Glomerular visceral epithelial cell (primary cell): ENCODE measurements at regions not wholly inside any gene's neighbourhood (a gene's known extent, or its start where the extent isn't known, plus 50 kb on each side); places are given as distances from the start of the nearest gene placed in this dataset.

Experiments used
- DNase-seq: peaks from one replicate; pipeline ENCODE4 v3.0.0-alpha.2; 2016; ENCODE audit errors: extremely low spot score

DNA sequence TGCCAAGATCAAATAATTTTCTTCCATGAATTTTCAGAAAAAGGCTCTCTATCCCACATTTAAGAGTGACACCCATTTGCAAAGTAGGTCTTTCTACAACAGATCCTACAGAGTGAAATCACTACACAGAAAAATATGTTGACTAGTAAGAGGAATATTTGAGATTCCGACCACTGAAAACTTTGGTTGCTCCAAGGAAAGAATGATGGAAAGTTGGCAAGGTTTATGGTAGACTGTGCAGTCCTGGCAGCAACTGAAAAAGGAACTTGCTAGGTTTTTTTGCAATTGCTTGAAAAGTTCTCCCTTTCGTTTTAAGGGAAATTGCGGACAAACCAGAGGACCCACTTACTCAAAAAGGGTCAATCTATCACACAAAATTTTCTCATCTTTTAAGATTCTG is 83.1 kb upstream of the TSPAN8 start:
- DNase-seq, result no peak

DNA sequence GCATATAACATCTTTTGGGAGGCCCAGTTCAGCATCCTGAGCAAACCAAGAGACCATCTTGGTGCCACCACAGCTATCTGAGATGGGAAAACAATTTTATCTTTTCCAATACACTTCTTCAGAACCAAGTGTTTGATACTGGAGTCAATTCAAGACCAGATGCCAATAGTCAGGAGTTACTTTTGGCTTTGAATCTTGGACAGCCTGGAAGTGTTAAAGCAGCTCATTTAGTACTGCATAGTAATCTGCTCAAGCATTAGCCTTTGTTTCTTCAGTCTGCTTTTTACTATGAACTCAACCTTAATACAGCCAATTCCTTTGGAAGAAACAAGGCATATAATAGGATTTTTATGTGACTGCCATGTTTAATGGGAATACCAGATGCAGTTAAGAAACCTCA is 81.9 kb upstream of the TSPAN8 start:
- DNase-seq, result no peak

- no peak for DNase-seq
These were observed 79.3 kb upstream of the TSPAN8 start for GRCh38 chr12:71237128-71237527.

GRCh38 chr12:71236133-71236660 is 78.4 kb upstream of the TSPAN8 start:
- DNase-seq, result no peak

- no peak for DNase-seq
These were observed 75.3 kb upstream of the TSPAN8 start for GRCh38 chr12:71233083-71233482.

DNA sequence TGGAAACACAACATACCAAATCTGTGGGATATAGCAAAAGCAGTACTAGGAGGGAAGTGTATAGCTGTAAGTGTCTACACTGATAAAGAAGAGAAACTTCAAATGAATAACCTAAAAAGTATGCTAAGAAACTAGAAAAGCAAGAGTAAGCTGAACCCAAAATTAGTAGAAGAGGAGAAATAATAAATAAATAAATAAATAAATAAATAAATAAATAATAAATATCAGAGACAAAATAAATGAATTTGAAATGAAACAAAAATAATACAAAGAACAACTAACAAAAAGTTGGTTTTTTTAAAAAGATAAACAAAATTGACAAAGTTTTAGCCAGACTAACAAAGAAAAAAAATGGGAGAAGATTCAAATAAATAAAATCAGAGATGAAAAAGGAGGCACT is 72.7 kb upstream of the TSPAN8 start:
- DNase-seq, result no peak

DNA sequence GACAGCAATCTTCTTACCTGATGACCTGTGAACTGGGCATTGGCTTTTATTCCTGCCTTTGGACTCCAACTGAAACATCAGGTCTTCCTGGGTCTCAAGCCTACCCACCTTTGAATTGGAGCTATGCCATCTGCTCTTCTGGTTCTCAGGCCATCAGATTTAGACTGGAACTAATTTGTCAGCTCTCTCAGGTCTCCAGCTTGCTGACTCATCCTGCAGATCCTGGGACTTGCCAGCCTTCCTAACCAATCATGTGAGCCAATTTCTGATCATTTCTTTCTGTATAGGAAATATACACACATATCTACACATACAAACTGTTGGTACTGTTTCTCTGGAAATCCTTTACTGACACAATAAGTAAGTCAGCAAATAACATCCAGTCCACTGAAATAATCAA is 65.3 kb upstream of the TSPAN8 start:
- DNase-seq, result no peak

DNA sequence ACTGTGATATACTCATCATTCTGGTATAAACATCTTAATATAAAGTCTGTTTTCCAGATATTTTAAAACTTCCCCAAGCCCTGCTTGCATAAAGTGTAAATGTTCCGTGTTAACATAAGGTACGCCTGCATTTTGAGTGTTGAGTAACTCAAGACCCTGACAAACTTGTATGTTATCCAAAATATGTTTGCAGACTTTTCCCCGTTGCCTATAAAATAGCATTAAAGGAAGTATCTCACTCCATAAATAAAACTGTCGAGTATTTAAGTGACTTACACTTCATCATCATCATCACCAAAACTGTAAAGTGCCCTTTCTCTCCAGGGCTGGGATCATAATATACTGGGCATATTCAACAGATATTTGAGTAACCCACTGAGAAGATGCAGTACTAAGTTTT is 64.6 kb upstream of the TSPAN8 start:
- DNase-seq, result no peak

GRCh38 chr12:71220260-71220659 is 62.5 kb upstream of the TSPAN8 start:
- DNase-seq, result no peak

DNA sequence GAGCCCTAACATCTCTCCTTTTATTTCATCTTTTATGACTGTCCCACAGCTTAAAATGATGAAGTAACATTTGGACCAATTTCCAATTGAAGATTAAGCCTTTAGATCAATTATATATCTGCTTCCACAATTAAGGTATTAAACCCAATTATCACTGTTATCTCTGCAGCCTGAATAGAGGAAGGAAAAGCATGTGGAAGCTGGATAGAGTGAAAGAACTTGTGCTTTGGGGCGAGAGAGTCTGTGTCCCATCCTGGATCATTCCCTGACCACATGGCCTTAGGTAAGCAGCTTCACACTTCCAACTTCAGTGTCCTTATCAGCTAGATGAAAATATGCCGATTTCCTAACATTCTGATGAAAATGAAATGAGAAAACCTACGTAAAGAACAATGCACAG is 61.4 kb upstream of the TSPAN8 start:
- no peak for DNase-seq

DNA sequence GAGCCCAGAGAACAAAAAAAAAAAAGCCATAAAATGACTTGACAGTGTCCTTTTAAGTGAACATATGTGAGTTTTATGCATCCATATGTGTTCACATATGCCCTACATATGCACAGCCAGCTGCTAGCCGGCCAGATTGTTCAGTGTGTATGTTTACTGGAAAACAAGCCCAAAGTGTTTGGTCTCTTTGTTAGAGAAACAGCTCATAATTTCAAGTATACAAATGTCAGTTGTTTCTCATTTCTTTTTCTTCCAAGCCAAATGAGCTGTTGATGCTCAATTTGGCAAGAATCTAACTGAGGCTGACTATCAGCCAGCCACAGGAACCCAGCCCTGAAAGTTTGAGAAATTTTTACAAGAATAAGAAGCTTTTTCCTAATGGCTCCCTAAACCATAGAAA is 60.8 kb upstream of the TSPAN8 start:
- no peak for DNase-seq

DNA sequence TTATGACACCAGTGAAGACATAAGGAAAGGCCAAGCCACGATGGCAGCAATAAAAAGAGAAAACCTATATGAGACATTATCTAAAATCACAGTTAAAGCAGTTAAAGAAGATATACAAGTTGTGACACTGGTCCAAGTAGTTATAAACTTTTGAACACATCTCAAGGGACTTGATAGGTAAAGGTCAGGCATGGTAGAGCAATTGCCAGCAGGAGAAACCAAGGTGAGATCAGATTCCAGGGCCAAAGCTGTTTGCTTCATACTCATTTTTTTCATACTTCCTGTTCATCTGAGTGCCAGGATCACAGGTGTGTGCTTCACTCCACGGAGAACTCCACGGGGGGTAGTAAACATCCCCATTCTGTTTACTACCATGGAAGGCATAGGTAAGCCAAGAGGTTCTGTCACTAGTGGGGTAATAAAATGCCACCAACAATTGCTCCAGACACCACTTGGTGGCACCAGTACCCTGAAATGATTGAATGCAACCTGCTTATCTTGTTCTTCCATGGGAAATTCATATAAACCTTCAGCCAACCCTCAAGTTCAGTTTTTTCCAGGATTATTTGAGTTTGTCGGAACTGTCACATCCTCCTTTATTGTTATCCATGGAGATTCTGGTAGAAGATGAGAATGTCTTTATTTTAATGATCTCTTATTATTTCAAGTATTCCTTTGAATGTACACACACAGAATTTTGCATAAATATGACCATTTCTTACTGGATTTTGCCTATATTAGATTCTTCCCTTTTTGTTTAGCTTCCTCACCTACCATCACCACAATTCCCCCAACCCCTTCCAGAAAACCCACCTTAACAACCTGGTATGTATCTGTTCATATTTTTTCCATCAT is 59.2 kb upstream of the TSPAN8 start:
- peak; percentile 13 for DNase-seq

DNA sequence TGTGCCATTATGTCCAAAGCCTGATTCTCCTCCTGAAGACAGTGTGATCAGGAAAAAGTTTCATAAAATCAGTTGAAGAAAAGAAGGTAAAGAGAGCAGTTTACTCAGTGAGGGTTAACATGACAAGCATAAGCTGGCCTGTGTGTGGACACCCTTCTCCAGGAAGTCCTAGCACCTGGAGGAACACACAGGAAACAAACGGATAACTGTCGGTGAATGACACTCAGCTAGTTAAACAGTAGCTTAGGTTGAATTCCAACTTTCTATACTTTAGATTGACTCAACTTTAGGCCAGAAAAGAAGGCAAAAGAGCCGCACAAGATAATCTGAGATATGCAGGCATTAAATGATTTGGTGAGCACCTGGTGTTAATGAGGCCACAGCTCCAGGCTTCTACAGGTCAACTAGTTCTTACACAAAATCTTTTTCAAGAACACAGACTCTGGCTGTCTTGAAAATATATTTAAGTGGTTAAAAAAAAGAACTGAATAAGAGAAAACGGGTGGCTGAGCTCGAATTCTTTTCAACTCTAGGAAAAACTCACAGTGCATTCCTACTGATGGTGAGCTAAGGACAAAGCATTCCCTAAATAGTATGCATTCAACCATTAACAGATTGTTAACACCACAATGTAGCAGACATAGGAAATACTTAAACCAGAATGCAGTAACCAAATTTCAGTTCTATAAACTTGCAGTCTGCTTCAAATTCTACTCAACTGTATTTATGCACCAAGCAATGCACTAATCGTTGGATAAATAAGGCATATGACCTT is 56.9 kb upstream of the TSPAN8 start:
- DNase-seq, result peak; percentile 35

DNA sequence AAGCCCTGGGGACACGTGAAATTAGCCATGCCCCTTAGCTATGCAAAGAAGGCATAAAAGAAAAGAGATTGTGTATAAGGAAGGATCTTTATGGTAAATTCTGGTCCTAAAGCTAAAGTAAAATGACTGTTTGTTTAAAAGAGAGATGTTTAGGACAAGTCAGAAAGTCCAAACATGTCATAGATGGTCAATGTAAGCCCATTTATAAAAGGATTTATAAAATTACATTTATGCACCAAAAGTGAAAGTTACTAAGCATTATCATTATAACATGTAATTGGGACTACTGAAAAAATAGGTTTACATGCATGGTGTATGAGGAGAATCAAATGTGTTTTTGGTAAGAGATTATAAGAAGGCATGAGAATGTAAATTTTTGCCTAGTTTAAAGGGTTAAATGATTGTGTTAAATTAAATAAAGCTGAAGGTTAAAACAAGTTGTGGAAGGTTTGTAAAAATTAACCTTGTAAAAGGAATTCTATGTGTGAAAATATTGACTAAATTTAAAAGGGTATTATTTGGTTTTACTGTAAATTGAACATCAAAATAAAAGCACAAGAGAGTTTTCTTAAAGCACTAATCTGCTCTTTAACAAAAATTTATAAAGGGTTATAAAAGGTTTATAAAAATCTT is 50.4 kb upstream of the TSPAN8 start:
- DNase-seq, result no peak
